GM19043 (cell line): ENCODE measurements at regions not wholly inside any gene's neighbourhood (a gene's known extent, or its start where the extent isn't known, plus 50 kb on each side); places are given as distances from the start of the nearest gene placed in this dataset.

Experiments
- ATAC-seq: cut with Tn5 transposase; IDR thresholded peaks from one replicate; pipeline ENCODE4 v1.9.1; 2021; ENCODE audit warnings: low read depth; ENCODE audit not compliant: unreplicated experiment

DNA sequence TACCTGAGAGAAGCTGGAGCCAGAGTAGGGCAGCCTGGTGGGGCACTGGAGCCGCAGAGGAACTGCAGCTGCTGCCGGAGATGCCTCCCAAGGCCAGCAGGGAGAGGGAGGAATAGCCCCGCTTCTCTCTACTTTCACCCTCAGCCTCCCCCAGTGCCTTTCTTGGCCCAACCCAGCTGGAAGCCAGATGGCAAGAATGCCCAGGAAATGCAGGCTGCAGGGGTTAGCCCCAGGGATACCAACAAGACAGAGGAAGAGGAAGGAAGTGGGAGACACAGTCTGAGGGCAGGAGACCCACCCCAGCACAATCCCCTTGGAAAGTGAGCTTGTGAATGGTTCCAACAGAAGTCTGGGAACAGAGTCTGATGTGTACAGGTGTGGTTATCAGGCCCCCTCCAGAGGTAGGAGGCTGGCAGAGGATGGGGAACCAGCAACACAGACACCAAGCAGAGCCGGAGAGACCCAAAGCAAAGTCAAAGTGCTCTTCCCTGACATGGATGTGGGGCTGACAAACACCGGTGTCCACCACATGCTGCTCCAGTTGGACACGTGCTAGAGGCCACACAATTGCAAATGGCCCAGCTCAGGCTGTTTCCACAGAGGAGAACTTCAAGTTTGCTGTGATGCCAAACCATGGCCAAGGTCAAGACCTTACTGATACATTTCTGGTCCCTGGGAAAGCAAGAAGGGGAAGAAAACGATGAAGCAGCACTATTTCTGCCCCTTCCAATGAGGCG lies 418.8 kb upstream of the PROK2 start:
- no peak for ATAC-seq

DNA sequence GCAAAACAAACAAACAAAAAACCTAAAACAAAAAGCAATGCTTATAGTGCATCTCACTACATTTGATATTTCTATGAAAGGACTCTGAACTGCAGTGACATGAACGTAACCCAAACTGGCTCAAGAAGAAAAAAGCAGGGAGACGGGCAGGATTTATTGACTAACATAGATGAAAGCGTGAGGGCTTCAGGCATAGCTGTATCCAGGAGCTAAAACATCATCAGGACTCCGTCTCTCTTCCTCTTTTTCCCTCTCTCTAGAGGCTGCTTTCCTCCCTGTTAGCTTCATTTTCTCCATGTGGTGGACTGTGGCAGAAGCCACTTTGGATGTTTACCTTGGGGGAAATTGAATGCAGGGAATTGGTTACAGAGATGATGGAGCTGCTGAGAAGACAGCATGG lies 418.2 kb upstream of the PROK2 start:
- ATAC-seq, result no peak

DNA sequence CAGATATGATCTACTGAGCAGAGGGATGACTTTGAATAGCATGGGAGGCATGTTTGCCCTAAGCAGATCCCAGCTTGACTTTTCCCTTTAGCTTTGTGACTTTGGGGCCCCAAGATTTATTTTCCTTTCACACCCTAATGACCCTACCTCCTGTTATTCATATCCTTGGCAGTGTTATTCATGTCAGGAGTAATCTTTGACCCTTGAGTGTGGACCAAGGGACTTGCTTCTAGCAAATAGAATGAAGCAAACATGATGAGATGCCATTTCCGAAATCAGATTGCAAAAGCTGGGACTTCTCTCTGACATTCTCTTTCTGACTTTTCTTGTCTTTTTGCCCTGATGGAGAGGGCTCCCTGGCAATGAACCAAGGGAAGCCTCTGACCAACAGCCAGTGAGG lies 415.4 kb upstream of the PROK2 start:
- ATAC-seq, result no peak

DNA sequence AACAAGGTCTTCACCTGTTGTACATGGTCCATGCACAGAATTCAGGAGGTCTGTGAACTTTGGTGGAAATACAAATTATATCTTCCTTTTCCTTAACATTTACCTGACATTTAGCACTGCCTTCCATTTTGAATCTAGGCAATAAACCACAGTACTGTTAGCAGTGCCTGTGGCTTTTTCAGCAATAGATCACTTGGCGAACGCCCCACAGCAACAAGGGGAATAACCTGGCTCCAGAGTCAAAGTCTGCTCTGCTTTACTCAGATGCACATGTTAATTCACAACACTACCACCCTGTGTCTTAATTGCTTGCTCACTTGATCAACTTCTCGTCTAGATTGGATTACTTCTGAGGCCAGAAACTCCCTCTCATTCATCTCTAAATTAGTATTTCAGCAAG lies 414.6 kb upstream of the PROK2 start:
- ATAC-seq, result no peak

DNA sequence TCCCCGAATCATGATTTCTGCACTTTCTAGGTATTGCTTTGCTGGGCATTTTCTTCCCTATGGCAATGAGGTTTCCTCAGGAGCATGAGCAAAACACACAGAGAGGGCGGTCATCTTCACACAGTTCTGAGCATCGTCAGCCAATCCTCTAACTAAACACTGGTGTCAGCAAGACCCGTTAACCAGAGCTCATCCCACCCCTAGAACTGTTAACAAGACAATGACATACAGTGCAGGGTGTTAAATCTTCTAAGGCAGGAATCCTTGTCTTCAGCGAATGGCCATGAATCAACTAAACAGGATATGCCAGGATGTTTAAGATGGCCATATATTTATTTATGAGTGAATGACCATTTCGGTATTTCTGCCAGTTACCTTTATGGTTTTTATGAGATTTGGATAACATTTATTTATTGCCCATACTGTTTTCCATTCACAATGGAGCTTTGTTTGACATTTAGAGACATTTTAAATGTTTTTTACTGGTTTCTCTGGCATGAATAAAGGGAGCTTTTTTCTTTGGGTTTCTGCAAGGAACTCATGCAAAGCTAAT lies 411.5 kb upstream of the PROK2 start:
- ATAC-seq, result no peak

DNA sequence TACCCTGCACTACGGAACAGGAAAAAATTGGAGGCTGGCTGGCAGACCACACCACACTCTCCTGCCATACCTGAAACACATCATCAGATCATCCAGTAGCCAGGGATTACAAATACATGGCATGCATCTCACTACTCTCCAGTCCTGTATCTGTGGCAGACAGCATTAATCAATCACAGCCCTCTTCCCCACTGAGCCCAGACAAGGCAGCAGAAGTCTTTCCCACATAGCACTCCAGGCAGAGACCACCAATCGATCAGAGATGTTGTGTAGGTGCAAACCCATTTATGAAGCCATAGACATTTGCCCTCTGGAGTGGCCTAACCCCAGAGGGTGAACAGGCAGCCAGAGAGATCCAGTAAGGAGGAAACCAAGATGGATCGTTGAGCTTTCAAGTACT lies 410.9 kb upstream of the PROK2 start:
- no peak for ATAC-seq

DNA sequence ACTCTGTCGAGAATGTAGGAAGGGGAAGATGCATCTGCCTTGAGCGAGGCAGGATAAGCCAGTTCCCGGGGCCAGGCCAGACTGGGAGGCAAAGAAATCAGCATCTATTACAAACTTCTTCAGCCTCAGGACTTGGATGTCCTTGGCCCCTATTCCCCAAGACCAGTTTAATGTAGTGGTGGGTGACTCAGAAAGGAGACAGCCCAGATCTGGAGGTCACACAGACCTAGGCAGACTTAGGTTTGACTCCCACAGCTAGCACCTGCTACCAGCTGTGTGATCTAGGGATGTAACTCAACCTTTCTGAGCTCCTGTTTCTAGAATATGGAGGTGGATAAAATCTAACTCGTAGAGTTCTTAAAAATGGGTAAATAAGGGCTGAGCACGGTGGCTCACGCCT lies 409.5 kb upstream of the PROK2 start:
- no peak for ATAC-seq

DNA sequence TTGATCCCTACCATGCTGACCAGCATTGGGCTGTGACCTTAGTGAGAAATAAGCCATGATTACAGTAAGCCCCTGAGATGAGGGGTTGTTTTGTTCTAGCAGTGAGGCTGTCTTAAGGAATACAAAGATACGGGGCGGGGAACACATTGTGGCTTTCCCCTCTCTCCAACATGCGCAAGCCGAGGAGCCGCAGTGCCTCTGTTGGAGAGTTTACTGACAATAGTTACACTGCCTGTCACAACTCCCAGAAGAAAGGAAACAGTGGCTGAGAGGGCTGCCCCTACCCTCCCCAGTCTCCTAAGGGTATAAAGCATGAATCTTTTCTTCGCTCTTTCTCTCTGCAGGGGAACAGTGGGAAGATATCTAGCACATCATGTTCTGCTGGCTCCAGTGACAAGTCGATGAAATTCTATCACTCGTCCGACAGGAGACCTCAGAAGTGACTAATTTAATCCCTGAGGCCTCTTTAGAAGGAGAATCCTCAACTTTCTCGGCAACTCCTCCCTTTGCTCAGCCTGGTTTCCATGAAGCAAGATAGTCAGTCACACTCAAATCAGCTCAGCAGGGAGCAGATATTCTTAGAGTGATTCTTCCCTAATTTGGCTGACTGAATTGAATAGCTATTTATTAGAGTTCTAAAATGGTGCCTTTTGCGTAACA lies 409.0 kb upstream of the PROK2 start:
- ATAC-seq, result no peak

DNA sequence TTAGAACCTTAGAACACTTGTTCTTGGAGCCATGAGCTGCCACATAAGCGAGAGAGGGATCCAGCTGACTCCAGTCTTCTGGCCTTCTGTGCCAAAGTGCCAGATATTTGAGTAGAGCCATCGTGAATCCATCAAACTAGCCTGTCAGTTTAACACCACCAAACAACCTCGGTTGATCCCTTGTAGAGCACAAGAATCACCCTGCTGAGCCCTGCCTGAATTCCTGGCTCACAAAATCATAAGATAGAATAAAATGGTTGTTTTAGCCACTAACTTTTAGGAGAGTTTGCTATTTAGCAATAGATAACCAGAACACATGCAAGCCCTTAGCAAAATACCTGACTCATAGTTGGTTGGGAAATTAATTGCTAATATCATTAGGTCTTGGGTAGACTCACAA lies 407.6 kb upstream of the PROK2 start:
- ATAC-seq, result no peak

DNA sequence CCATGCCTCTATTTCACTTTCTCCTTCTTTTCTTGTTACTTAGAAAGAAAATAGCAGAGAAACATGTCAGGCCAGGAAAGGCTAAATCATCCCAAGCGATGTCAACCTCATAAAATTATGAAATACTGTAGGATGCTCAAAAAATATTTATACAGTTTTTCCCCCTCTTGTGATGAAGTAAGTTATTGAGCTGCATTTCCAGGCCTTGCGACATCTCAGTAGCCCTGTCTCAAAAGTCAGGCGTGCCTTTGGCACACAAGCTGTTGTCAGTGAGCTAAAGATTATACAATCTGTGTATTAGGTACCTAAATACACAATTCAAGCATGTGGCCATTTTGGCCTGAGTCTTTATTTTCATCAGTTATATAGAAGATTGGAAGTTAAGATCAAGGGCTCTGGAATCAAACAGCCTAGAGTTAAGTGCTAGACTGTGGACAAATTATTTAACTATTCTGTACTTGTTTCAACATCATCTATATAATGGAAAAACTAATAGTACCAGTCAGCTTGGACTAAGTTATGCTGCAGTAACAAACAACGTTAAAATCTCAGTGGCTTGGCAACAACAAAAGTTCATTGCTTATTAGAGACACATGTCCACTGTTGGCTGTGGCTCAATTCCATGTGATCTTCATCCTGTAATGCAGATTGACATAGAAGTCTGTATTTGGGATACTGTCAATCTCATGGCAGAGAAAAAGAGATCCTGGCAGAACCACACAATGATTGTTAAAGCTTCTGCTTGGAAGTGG lies 406.4 kb upstream of the PROK2 start:
- ATAC-seq, result no peak

DNA sequence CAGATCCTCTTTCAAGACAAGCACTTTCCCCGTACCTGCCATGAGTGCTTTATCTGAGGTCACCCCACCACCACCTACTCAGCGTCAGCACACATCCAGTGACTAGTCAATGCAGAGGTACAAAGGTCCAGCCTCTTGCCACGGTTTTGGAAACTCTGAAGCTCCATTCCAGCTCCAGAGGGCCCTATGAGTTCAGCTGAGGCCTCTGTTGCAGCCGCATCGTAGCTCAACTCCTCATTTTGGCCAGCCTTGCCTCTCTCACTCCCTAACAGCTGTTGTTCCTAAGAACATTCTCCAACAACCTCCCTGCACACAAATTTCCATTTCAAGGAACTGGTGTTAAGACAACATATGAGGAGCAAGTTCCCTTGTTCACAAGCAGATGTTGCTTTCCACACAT lies 405.1 kb upstream of the PROK2 start:
- ATAC-seq, result no peak

DNA sequence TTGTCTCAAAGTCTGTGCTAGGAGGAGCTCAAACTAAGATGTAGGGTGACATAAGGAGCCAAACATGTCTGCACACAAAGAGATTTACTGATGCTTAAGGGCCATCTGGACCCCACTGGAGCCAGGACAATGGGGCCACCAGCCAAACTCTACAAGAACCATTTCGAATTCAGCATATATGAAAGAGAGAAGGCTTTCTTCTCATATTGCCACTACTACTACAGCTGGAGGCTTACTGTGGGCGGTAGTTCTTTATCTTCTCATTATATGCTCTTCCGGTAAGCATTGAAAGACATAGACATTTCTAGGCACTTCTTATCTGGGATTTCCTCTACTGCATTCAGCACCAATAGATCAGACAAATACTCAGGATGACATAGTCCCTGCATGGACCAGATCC lies 404.4 kb upstream of the PROK2 start:
- no peak for ATAC-seq

DNA sequence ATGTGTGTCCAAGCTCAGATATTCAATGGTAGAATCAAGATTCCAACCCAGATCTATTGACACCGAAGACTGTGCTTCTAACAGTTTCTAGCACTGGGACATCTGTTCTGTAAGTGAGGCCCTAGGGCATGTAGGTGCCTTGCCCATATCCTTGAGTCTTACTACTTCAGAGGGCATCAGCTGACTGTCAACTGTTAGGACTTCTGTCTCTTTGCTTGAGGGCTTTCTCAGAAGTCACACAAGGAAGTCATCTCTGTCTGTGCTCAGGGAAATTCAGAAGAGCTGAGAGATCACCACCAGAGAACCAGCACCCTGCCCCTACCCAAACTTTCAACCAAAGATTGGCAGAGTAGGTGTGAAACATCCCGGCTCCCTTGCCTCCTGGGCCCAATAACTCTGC lies 403.6 kb upstream of the PROK2 start:
- ATAC-seq, result no peak

DNA sequence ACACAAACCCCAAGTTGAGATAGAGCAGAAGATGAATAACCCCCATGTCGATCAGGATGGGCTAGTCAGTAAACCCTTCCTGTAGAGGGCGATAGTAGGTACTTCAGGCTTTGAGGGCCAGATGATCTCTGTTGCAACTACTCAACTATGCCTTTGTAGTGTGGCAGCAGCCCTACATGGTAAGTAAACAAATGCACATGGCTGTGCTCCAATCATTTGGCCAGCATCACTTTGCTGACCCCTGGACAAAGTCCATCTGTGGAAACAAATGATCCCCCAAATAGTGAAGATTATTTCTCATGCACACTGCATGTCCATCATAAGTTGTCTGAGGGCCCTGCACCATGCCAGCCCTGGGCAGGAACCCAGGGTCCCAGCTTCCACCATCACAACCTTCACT lies 402.2 kb upstream of the PROK2 start:
- no peak for ATAC-seq

DNA sequence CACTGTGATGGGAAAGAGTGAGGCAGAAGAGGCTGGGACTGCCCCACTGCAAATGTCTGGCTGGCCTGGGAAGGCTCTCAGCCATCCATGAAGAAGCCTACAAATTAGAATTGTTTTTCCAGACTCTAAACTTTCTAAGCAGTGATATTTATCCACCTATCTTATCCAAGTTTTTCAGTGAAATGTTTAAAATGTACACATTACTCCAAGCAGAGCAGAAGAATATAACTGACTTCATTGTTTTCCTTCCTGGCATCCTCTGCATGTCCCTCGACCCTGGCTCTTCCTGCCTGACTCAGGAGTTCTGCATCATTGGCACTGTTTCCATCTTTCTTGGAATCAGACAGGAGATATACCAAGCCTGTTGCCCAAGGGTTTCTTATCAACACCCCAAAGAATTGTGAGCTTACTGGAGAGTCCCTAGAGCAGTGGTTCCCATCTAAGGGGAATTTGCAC lies 401.5 kb upstream of the PROK2 start:
- no peak for ATAC-seq

DNA sequence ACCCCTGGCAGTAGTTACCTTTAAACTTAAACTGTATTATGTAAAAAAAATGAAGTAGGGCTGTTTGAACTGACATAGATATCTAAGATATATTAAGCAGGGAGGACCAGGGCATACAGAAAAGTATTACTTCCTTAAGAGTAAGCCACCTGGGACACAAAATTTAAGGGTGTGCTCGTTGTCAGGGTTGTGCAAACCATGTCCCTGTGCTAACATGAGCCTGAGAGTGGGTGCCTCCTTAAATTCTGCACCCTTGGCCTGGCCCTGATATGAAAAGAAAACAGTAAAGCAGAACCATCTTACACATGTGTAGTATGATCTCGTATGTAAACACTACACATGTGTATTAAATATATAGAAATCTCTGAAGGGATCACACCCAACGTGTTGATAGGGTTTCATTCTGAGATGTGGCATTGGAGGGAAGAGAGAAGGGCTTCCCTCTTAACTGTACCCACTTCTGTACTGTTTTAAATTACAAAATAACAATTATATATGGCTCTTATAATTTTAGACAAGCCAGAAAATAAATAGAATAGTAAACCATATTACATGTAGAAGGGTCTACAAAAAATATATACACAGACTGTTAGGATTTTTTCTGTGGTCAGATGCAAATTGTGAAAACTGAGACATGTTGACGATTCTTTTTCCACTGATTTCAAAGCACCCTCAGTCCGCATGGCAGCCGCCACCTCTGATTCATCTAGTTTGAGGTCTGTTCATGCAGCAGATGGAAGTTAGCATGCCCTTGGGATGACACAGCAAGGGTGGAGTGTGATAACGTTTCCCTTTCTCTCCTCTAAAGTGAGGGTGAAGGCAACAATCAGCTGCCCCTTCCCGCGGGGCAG lies 400.8 kb upstream of the PROK2 start:
- ATAC-seq, result no peak

DNA sequence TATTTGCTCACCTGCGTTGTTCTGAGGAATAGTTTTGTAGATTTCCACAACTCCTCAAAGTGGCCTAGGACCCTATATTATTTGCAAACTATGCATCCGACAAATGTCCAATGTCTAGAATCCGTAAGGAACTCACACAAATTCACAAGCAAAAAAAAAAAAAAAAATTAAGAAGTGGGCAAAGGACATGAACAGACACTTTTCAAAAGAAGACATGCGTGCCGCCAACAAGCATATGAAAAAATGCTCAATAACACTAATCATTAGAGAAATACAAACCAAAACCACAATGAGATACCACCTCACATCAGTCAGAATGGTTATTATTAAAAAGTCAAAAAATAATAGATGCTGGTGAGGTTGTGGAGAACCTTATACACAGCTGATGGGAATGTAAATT lies 398.5 kb upstream of the PROK2 start:
- no peak for ATAC-seq

DNA sequence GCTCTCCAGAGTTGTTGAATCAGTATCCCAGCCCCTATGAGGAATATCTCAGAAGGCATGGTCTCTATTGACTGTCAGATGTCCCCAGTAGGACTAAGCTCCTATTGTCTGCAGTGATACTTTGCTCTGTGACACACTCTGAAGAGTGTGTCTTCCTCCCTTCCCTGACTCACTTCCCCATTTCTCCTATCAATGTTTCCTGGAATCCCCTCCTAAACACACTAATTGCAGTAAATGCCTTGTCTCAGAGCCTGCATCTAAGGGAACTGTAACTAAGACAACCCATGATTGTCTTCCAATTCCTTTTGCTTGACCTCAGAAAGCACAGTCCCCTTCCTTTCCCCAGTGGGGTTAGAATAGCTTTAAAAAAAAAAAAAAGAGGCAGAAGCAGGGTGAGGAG lies 397.3 kb upstream of the PROK2 start:
- no peak for ATAC-seq

DNA sequence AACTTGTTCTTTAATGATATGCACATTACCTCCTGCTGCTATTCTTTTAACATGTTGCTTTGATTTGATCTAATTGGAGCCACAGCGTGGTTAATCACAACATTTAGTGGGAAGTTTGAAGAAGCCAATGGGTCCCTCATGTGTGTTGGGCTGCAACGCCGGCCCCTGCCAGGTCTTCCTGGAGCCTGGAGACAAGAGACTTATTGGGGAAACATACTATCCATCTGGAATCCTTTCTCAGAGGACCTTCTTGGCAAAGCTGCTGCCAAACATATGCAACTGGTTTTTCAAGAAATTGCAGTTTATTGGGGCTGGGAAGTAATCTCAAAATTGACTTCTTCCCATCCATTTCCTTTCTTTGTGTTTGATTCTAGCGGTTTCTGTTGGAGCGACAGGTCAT lies 396.3 kb upstream of the PROK2 start:
- ATAC-seq, result no peak

DNA sequence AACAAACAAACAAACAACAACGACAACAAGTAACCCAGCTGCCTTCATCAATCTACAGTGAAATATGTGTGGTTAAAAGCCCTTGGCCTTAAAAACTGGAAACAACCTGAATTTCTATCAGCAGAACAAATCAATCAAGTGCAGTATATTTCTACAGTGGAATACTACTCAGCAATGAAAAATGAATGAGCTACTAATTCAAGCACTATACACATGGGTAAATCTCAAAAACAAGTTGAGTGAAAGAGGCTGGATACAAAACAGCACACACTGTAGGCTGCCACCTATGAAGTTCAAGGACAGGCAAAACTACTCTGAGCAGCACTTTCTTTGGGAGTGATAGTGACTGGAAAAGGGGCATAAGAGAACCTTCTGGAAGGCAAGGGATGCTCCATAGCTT lies 395.5 kb upstream of the PROK2 start:
- ATAC-seq, result no peak

DNA sequence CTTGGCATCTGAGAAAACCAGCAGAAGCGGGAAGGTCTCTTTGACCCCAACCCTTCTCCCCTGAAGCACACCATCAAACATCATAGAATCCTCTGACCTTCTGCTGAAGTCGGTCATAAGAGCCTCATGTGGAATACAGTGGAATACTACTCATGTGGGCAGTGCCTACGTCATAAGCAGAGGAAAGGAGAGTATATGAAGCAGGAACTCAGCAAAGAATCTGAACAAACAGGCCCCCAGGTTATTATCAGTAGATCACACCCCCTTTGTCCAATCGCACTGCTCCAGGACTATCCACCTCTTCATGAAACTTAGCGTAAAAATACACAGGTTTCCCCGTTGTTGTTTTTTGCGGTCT lies 394.1 kb upstream of the PROK2 start:
- no peak for ATAC-seq
